OCI-LY7 (cell line): ENCODE measurements at regions not wholly inside any gene's neighbourhood (a gene's known extent, or its start where the extent isn't known, plus 50 kb on each side); places are given as distances from the start of the nearest gene placed in this dataset.

Source experiments
- CTCF ChIP-seq: fragments of 200-600 bp; sonication (generic); conservative IDR thresholded peaks from 2 replicates; pipeline ENCODE4 v1.5.1; 2014; ENCODE audit warnings: mild to moderate bottlenecking, antibody characterized with exemption, low read length, moderate library complexity, mixed read lengths
- EZH2phosphoT487 ChIP-seq: fragments of 200-600 bp; sonication (generic); IDR thresholded peaks from 2 replicates; pipeline ENCODE4 v1.6.1; 2018; ENCODE audit warnings: low read depth, borderline replicate concordance, mild to moderate bottlenecking, mixed run types, antibody characterized with exemption, low read length, moderate library complexity, mixed read lengths

DNA sequence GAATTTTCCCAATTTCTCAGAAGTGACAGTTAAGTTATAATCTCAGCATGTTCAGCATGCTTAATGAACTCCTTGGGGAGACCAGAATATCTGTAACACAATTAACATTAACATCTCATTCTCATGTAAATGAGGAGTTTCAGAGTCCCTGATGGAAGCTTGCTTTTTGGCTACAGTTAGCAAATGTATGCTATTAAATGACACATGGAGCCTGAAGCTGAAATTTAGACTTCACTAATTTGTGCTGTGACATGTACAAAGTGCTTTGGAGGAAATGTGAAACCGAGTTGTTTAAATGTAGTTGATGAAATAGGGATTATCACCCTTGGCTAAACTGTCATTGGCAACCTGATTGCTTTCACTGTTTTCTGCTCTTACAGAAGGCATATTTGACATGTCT lies 2265.1 kb upstream of the PCDH20 start:
- no peak for TF ChIP-seq CTCF
- TF ChIP-seq EZH2phosphoT487: no peak
